HepG2 (cell line): ENCODE measurements at regions not wholly inside any gene's neighbourhood (a gene's known extent, or its start where the extent isn't known, plus 50 kb on each side); places are given as distances from the start of the nearest gene placed in this dataset.

Experiments
- ATAC-seq: fragments of 200-7000 bp; cut with Tn5 transposase; 3 replicates; pipeline ENCODE4 v1.9.1; 2020; ENCODE audit warnings: mild to moderate bottlenecking, moderate library complexity
- BruUV-seq: library from RNA; stranded (reverse); fragments of 400-500 nt; replicated peaks from 2 replicates; lab custom pipeline; 2021; lab: Mats Ljungman, UMichigan
- CTCF ChIA-PET: fragments of 300-600 bp; formaldehyde crosslinking; extraction: SDS; loops from one replicate; lab custom pipeline; 2021; ENCODE audit warnings: low total read pairs, inconsistent platforms, low intra/inter-chr PET ratio; lab: Yijun Ruan, JAX
- POLR2A ChIA-PET: fragments of 350-600 bp; sonication (Branson Sonifier 250); formaldehyde crosslinking; loops from one replicate; lab custom pipeline; 2020; ENCODE audit warnings: antibody characterized with exemption, inconsistent platforms; lab: Yijun Ruan, JAX
- DNase-seq: peaks from one replicate; pipeline ENCODE4 v3.0.0-alpha.2; 2015; ENCODE audit warnings: low spot score
- FAIRE-seq: peaks from 3 replicates; lab custom pipeline; 2011; peaks lifted over from hg19 to GRCh38; lab: Jason Lieb, UNC
- H2AFZ ChIP-seq: one replicate; pipeline ENCODE4 v1.6.1; 2011; ENCODE audit warnings: low read length, inconsistent platforms
- H3K27ac ChIP-seq: fragments of 300-600 bp; 3 replicates; pipeline ENCODE4 v1.8.0; 2011; ENCODE audit warnings: mixed run types, mild to moderate bottlenecking, mixed read lengths, low read length, inconsistent platforms; ENCODE audit not compliant: insufficient read depth; ENCODE audit errors: extremely low read length
- H3K27me3 ChIP-seq, 2 experiments: fragments of 200-600 bp in 1 of 2; 2 replicates in 1 of 2; 3 replicates in 1 of 2; pipeline versions ENCODE4 v1.6.0 to v1.8.0; 2011; ENCODE audit warnings: low read length in 2 of 2, mild to moderate bottlenecking in 2 of 2, moderate library complexity in 2 of 2, inconsistent platforms in 1 of 2; ENCODE audit not compliant: insufficient read depth in 2 of 2, control insufficient read depth in 1 of 2
- H3K36me3 ChIP-seq, 2 experiments: fragments of 200-600 bp in 1 of 2; replicated peaks in 1 of 2; 2 replicates in 1 of 2; 3 replicates in 1 of 2; pipeline versions ENCODE4 v1.5.1 to v1.8.0; 2011; ENCODE audit warnings: low read length in 2 of 2, inconsistent platforms in 1 of 2; ENCODE audit not compliant: insufficient read depth in 2 of 2, control insufficient read depth in 1 of 2
- H3K4me1 ChIP-seq: 2 replicates; pipeline ENCODE4 v1.5.1; 2012; ENCODE audit warnings: low read length, inconsistent platforms; ENCODE audit not compliant: insufficient read depth
- H3K4me2 ChIP-seq: 2 replicates; pipeline ENCODE4 v1.6.0; 2011; ENCODE audit warnings: low read depth, low read length, inconsistent platforms
- H3K4me3 ChIP-seq, 3 experiments: fragments of 200-600 bp in 1 of 3; sonication (generic), shearing (Covaris generic) in 1 of 3; replicated peaks in 1 of 3; 2 replicates each; pipeline ENCODE4 v1.5.1; 2011 to 2016; ENCODE audit warnings: low read length in 3 of 3, inconsistent platforms in 2 of 3, low read depth in 2 of 3, mild to moderate bottlenecking in 2 of 3, control low read depth in 1 of 3, mixed read lengths in 1 of 3; ENCODE audit not compliant: insufficient read depth in 1 of 3
- H3K79me2 ChIP-seq: one replicate; pipeline ENCODE4 v1.6.1; 2011; ENCODE audit warnings: low read length, inconsistent platforms; ENCODE audit not compliant: insufficient read depth
- H3K9ac ChIP-seq: 2 replicates; pipeline ENCODE4 v1.6.0; 2011; ENCODE audit warnings: mild to moderate bottlenecking, low read depth, low read length, inconsistent platforms; ENCODE audit not compliant: insufficient read depth
- H3K9me3 ChIP-seq: 2 replicates; pipeline ENCODE4 v1.5.1; 2012; ENCODE audit warnings: mild to moderate bottlenecking, low read length
- H4K20me1 ChIP-seq: 2 replicates; pipeline ENCODE4 v1.6.0; 2011; ENCODE audit warnings: inconsistent platforms, mild to moderate bottlenecking, low read length, moderate library complexity; ENCODE audit not compliant: insufficient read depth
- ATF7-NPFF ChIP-seq: sonication (generic); formaldehyde crosslinking; IDR thresholded peaks from 2 replicates; pipeline ENCODE4 v1.8.1; 2023; ENCODE audit warnings: mild to moderate bottlenecking, low read depth, missing genetic modification reagents, moderate library complexity
- CBX1 ChIP-seq: IDR thresholded peaks from one replicate; pipeline ENCODE4 v1.6.1; 2016; ENCODE audit warnings: antibody characterized with exemption, low read depth
- CREB1 ChIP-seq, 2 experiments: fragments of 450-650 bp in 1 of 2; IDR thresholded peaks; 2 replicates each; pipeline ENCODE4 v1.6.1; 2016 to 2017; ENCODE audit warnings: control low read depth in 1 of 2, mild to moderate bottlenecking in 1 of 2, missing compliant biosample characterization in 1 of 2, missing genetic modification characterization in 1 of 2
- FOXP1 ChIP-seq, 2 experiments: fragments of 450-650 bp in 1 of 2; IDR thresholded peaks; 2 replicates each; pipeline ENCODE4 v1.6.1; 2017 to 2018; ENCODE audit warnings: antibody characterized with exemption in 1 of 2
- MAFF ChIP-seq: IDR thresholded peaks from 2 replicates; pipeline ENCODE4 v1.6.1; 2011; ENCODE audit warnings: low read depth, low read length, improper control_type of control experiment
- MAFK ChIP-seq, 2 experiments: IDR thresholded peaks in 1 of 2; conservative IDR thresholded peaks in 1 of 2; 2 replicates each; pipeline ENCODE4 v1.6.1; 2011; ENCODE audit warnings: improper control_type of control experiment in 2 of 2, low read length in 2 of 2
- THYN1 ChIP-seq: sonication (generic); formaldehyde crosslinking; IDR thresholded peaks from 2 replicates; pipeline ENCODE4 v1.8.1; 2023; ENCODE audit warnings: low read depth, mild to moderate bottlenecking, moderate library complexity, missing genetic modification reagents, borderline replicate concordance
- ZNF124 ChIP-seq: sonication (generic); formaldehyde crosslinking; IDR thresholded peaks from 2 replicates; pipeline ENCODE4 v1.4.0; 2020; ENCODE audit warnings: missing genetic modification reagents
- ZNF788 ChIP-seq: sonication (generic); formaldehyde crosslinking; IDR thresholded peaks from 2 replicates; pipeline ENCODE4 v1.5.0; 2020; ENCODE audit warnings: mild to moderate bottlenecking, missing genetic modification reagents, borderline replicate concordance
- WGBS: methylation state at CpG from one replicate; pipeline ENCODE4 v1.1.6; 2017; ENCODE audit warnings: low lambda C conversion rate; 5-methylcytosine and 5-hydroxymethylcytosine counted together
- in situ Hi-C: cut with HindIII; loops from 2 replicates; pipeline ENCODE4 v1.10.0; 2017; ENCODE audit warnings: low pct_unique_long_range_greater_than_20kb; ENCODE audit not compliant: extremely low pct_ligation_motif_present
- intact Hi-C: fragments of 100-400 bp; cut with micrococcal nuclease; formaldehyde crosslinking; loops from one replicate; pipeline ENCODE4 v1.10.0; 2022; ENCODE audit not compliant: unreplicated experiment
- TF ChIP-seq, protein P1 (sequence below): sonication (generic); formaldehyde crosslinking; IDR thresholded peaks from 2 replicates; pipeline ENCODE4 v1.9.0; 2021; ENCODE audit warnings: missing genetic modification reagents, borderline replicate concordance

DNA sequence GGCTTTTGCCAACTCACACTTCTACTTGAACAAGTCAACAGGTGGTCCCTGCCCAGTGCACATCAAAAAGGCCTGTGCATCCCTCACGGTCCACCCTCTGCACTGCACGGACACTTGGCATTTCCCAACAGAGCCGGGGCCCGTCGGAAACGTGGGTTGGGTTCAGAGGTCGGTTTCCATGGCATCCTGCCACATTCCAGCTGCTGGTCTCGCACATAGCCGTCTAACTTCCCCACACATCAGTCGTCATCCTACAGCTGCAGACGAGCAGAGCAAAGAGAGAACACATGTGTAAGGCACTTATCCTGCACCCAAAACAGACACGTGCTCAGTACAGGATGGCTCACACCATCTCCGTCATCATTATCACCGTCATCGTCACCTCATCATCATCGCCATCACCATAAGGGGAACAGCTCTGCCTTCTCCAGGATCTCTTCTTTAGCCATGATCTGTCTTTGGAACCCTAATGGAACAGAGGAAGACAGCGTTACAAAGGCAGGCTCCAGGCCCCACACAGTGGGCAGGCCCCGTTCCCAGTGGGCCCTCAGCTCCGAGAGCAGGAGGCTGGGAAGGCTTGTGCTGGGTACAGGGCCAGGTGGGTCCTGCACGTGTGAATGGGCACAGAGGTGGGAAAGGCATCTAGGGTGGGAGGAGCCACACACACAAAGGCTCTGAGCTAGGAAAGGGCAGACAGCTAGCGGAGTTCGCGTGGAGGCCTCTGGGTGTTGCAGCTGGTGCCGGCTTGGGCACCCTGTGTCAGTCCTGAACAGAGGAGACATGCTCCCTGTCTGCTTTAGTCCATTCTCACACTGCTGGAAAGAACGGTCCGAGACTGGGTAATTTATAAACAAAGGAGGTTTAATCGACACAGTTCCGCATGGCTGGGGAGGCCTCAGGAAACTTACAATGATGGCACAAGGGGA lies 170.8 kb upstream of the SOX1 start:
- peak; percentile 62 for TF ChIP-seq CREB1 (IDR thresholded peaks at IDR 0.05)
- TF ChIP-seq CREB1 (CRISPR knock-in tag; IDR thresholded peaks at IDR 0.05), result no peak
- TF ChIP-seq ZNF124 (CRISPR knock-in tag), result no peak
- TF ChIP-seq FOXP1 (IDR thresholded peaks at IDR 0.05), result no peak
- no peak for TF ChIP-seq FOXP1 (CRISPR knock-in tag; IDR thresholded peaks at IDR 0.05)
- TF ChIP-seq THYN1 (CRISPR knock-in tag), result no peak
- TF ChIP-seq ZNF788 (CRISPR knock-in tag), result no peak
- WGBS, result 34% methylated on average over 27 of the region's 28 CpGs
- POLR2A ChIA-PET, result no interaction called here

DNA sequence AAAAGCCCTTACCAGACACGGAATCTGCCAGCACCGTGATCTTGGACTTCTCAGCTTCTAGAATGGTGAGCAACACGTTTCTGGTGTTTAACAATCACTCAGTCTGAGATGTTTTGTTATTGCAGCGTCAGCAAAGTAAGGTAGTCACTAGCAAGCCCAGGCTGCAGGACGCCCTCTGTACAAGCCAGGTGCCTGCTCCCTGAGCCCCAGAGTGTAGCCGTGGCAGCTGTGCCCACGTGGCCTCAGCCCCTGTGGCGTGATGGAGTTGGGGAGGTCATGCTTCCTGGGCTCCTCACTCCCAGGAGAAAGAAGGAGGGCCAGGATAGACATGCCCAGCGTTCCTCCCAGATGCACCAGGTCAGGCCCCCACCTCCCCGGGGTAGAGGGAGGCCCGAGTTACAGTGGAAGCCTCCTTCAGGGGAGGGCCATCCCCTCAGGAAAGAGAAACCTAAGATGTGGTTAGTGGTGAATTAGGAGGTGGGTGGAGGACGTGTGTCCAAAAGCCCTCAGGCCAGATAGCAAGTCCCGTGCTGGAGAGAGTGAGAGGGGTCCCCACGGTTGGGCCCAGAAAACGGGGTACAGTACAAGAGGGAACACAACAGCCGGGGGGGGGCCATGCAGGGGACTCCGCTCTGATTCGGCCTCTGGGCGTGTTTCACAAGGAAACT lies 169.6 kb upstream of the SOX1 start:
- no TSS peak for BruUV-seq
- Histone ChIP-seq H3K4me3 (no peak overlapping the region), H3K4me1 (no peaks in the 10 kb centered on the region), H3K79me2 (no peaks in the 10 kb centered on the region), H3K27ac (no peak overlapping the region), H2AFZ (no peak overlapping the region), H3K9me3 (no peaks in the 10 kb centered on the region), H3K4me2 (no peak overlapping the region), H3K27me3 (peaks cover 3 to 77% of the 10 kb centered on the region in 2 experiments; a peak in 4 of 5 replicates), H3K9ac (no peak overlapping the region), H3K36me3 (no peaks in the 10 kb centered on the region), H4K20me1 (no peaks in the 10 kb centered on the region)
- FAIRE-seq, result no peak
- TF ChIP-seq MAFF, result peak; percentile 69
- TF ChIP-seq CBX1, result no peak
- TF ChIP-seq MAFK (conservative IDR thresholded peaks at IDR 0.05 in 1 of 2, IDR thresholded peaks at IDR 0.05 in 1 of 2; ENCODE audit: low read length in 2 of 2), result peak; percentile 69 to 79; a peak in 3 of 4 replicates
- no peak for TF ChIP-seq ATF7-NPFF
- TF ChIP-seq, protein P1, sequence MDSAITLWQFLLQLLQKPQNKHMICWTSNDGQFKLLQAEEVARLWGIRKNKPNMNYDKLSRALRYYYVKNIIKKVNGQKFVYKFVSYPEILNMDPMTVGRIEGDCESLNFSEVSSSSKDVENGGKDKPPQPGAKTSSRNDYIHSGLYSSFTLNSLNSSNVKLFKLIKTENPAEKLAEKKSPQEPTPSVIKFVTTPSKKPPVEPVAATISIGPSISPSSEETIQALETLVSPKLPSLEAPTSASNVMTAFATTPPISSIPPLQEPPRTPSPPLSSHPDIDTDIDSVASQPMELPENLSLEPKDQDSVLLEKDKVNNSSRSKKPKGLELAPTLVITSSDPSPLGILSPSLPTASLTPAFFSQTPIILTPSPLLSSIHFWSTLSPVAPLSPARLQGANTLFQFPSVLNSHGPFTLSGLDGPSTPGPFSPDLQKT (CRISPR knock-in tag), result no peak
- ATAC-seq, result no peak
- DNase-seq, result no peak
- in situ Hi-C loops (no loop called here), intact Hi-C loops (no loop called here)
- WGBS, result 4% methylated on average over 14 of the region's 19 CpGs
- ChIA-PET POLR2A (no interaction called here), CTCF (no interaction called here)

More for the DNA sequence above, 170.8 kb upstream of the SOX1 start:
- Histone ChIP-seq H3K4me2 (no peak overlapping the region), H3K4me1 (no peaks in the 10 kb centered on the region), H4K20me1 (no peaks in the 10 kb centered on the region), H3K27ac (no peak overlapping the region), H2AFZ (no peak overlapping the region), H3K4me3 (no peak overlapping the region), H3K36me3 (no peaks in the 10 kb centered on the region), H3K9me3 (no peaks in the 10 kb centered on the region), H3K79me2 (no peaks in the 10 kb centered on the region), H3K27me3 (peaks cover 3 to 75% of the 10 kb centered on the region in 2 experiments; a peak in 4 of 5 replicates), H3K9ac (no peak overlapping the region)
- in situ Hi-C loops (no loop called here), intact Hi-C loops (no loop called here)
- DNase-seq (no peak), ATAC-seq (no peak), FAIRE-seq (no peak)
- CTCF ChIA-PET, result no interaction called here
- no TSS peak for BruUV-seq
